ENCODE measurements at regions not wholly inside any gene's neighbourhood (a gene's known extent, or its start where the extent isn't known, plus 50 kb on each side); places are given as distances from the start of the nearest gene placed in this dataset.

GRCh38 chr1:4395158-4395557, 259.3 kb upstream of the AJAP1 start:
- Histone ChIP-seq H3K36me3 (no peaks in the 10 kb centered on the region), H3K4me3 (no peak overlapping the region), H3K9me3 (peaks cover 11% of the 10 kb centered on the region), H3K27me3 (no peaks in the 10 kb centered on the region), H3K27ac (no peak overlapping the region), H3K4me1 (no peaks in the 10 kb centered on the region)
- ATAC-seq: no peak
- intact Hi-C loops (cut with DNase I): no loop called here
- DNase-seq: no peak
- TF ChIP-seq CTCF (IDR thresholded peaks at IDR 0.05): no peak

- ATAC-seq: peak; percentile 41
- H3K9me3 ChIP-seq: peaks cover 11% of the 10 kb centered on the region
- TF ChIP-seq CTCF (IDR thresholded peaks at IDR 0.05): no peak
- H3K4me3 ChIP-seq: no peak overlapping the region
- no peak for DNase-seq
- no peaks in the 10 kb centered on the region for H3K27me3 ChIP-seq
- intact Hi-C loops (cut with DNase I): no loop called here
- H3K36me3 ChIP-seq: no peaks in the 10 kb centered on the region
- no peaks in the 10 kb centered on the region for H3K4me1 ChIP-seq
- H3K27ac ChIP-seq: no peak overlapping the region
Measured at GRCh38 chr1:4395676-4396075, 258.7 kb upstream of the AJAP1 start.

GRCh38 chr1:4396551-4396950, 257.9 kb upstream of the AJAP1 start:
- H3K36me3 ChIP-seq: no peaks in the 10 kb centered on the region
- H3K4me1 ChIP-seq: no peaks in the 10 kb centered on the region
- no peak overlapping the region for H3K27ac ChIP-seq
- TF ChIP-seq CTCF (IDR thresholded peaks at IDR 0.05): no peak
- peaks cover 11% of the 10 kb centered on the region for H3K9me3 ChIP-seq
- no peak overlapping the region for H3K4me3 ChIP-seq
- no peaks in the 10 kb centered on the region for H3K27me3 ChIP-seq
- intact Hi-C loops (cut with DNase I): no loop called here
- DNase-seq (no peak), ATAC-seq (no peak)

GRCh38 chr1:4397196-4397595, 257.2 kb upstream of the AJAP1 start:
- Histone ChIP-seq H3K4me3 (no peak overlapping the region), H3K36me3 (no peaks in the 10 kb centered on the region), H3K27ac (no peak overlapping the region), H3K4me1 (no peaks in the 10 kb centered on the region), H3K9me3 (peaks cover 11% of the 10 kb centered on the region), H3K27me3 (peaks cover 2% of the 10 kb centered on the region)
- DNase-seq: no peak
- intact Hi-C loops (cut with DNase I): no loop called here
- TF ChIP-seq CTCF (IDR thresholded peaks at IDR 0.05): no peak
- ATAC-seq: no peak

GRCh38 chr1:4402032-4402431, 252.4 kb upstream of the AJAP1 start:
- Histone ChIP-seq H3K4me3 (no peak overlapping the region), H3K4me1 (no peaks in the 10 kb centered on the region), H3K27me3 (peaks cover 4% of the 10 kb centered on the region), H3K27ac (no peak overlapping the region), H3K36me3 (no peaks in the 10 kb centered on the region), H3K9me3 (no peaks in the 10 kb centered on the region)
- ATAC-seq (no peak), DNase-seq (no peak)
- intact Hi-C loops (cut with DNase I): no loop called here
- no peak for TF ChIP-seq CTCF (IDR thresholded peaks at IDR 0.05)

GRCh38 chr1:4404854-4405590, 249.4 kb upstream of the AJAP1 start:
- H3K4me1 ChIP-seq: no peaks in the 10 kb centered on the region
- ATAC-seq: no peak
- H3K4me3 ChIP-seq: no peak overlapping the region
- no peaks in the 10 kb centered on the region for H3K36me3 ChIP-seq
- intact Hi-C loops (cut with DNase I): no loop called here
- no peaks in the 10 kb centered on the region for H3K9me3 ChIP-seq
- H3K27ac ChIP-seq: no peak overlapping the region
- DNase-seq: no peak
- H3K27me3 ChIP-seq: peaks cover 4% of the 10 kb centered on the region
- no peak for TF ChIP-seq CTCF (IDR thresholded peaks at IDR 0.05)
